SK-N-SH (cell line): ENCODE measurements at regions not wholly inside any gene's neighbourhood (a gene's known extent, or its start where the extent isn't known, plus 50 kb on each side); places are given as distances from the start of the nearest gene placed in this dataset.

Experiments
- CTCF ChIA-PET: fragments of 300-600, 350-600 bp; formaldehyde crosslinking; extraction: SDS; loops from one replicate; lab custom pipeline; 2021; lab: Yijun Ruan, JAX
- POLR2A ChIA-PET: fragments of 350-600 bp; sonication (Branson Sonifier 250); formaldehyde crosslinking; extraction: SDS; loops from one replicate; lab custom pipeline; 2020; ENCODE audit warnings: antibody characterized with exemption, inconsistent platforms; lab: Yijun Ruan, JAX
- DNase-seq: peaks from one replicate; pipeline ENCODE4 v3.0.0; 2012
- H2AFZ ChIP-seq: fragments of 200-600 bp; sonication (generic); 2 replicates; pipeline ENCODE4 v1.8.1; 2016; ENCODE audit warnings: antibody characterized with exemption, mild to moderate bottlenecking, low read depth
- H3F3A ChIP-seq: fragments of 200-600 bp; sonication (generic); replicated peaks from 2 replicates; pipeline ENCODE3; 2016; ENCODE audit warnings: antibody characterized with exemption, mild to moderate bottlenecking; ENCODE audit not compliant: insufficient read depth
- H3K27ac ChIP-seq, 2 experiments: fragments of 200-500 bp in 1 of 2; fragments of 200-600 bp in 1 of 2; sonication (Bioruptor generic) in 1 of 2; sonication (generic), shearing (Covaris generic) in 1 of 2; 2 replicates each; pipeline versions ENCODE4 v1.5.1 to v1.6.1; 2014 to 2016; ENCODE audit warnings: low read depth in 2 of 2, inconsistent platforms in 1 of 2, low read length in 1 of 2, mild to moderate bottlenecking in 1 of 2, mixed read lengths in 1 of 2
- H3K27me3 ChIP-seq: fragments of 200-600 bp; sonication (generic), shearing (Covaris generic); 2 replicates; pipeline ENCODE4 v1.6.1; 2016; ENCODE audit warnings: mixed run types; ENCODE audit not compliant: insufficient read depth
- H3K36me3 ChIP-seq, 2 experiments: fragments of 200-500 bp in 1 of 2; fragments of 200-600 bp in 1 of 2; sonication (Bioruptor generic) in 1 of 2; sonication (generic) in 1 of 2; replicated peaks in 1 of 2; 2 replicates each; pipeline versions ENCODE3 to v1.5.1; 2014 to 2016; ENCODE audit warnings: low read length in 1 of 2, mild to moderate bottlenecking in 1 of 2; ENCODE audit not compliant: insufficient read depth in 2 of 2, control insufficient read depth in 1 of 2
- H3K4me1 ChIP-seq, 2 experiments: fragments of 200-500 bp in 1 of 2; fragments of 200-600 bp in 1 of 2; sonication (Bioruptor generic) in 1 of 2; sonication (generic), shearing (Covaris generic) in 1 of 2; 2 replicates each; pipeline versions ENCODE4 v1.5.1 to v1.6.1; 2014 to 2016; ENCODE audit warnings: low read depth in 1 of 2, low read length in 1 of 2, mixed run types in 1 of 2; ENCODE audit not compliant: insufficient read depth in 2 of 2, control insufficient read depth in 1 of 2
- H3K4me2 ChIP-seq: fragments of 200-600 bp; sonication (generic), shearing (Covaris generic); 2 replicates; pipeline ENCODE4 v1.6.1; 2017; ENCODE audit warnings: mixed run types
- H3K4me3 ChIP-seq, 2 experiments: fragments of 200-500 bp in 1 of 2; fragments of 200-600 bp in 1 of 2; sonication (Bioruptor generic) in 1 of 2; sonication (generic), shearing (Covaris generic) in 1 of 2; 2 replicates each; pipeline versions ENCODE4 v1.5.1 to v1.8.1; 2014 to 2016; ENCODE audit warnings: low read depth in 2 of 2, inconsistent platforms in 1 of 2, low read length in 1 of 2, mild to moderate bottlenecking in 1 of 2, mixed read lengths in 1 of 2, moderate library complexity in 1 of 2
- H3K79me2 ChIP-seq: fragments of 200-600 bp; sonication (generic); 2 replicates; pipeline ENCODE4 v1.8.1; 2017; ENCODE audit warnings: mild to moderate bottlenecking; ENCODE audit not compliant: insufficient read depth
- H3K9ac ChIP-seq: fragments of 200-600 bp; sonication (generic); 2 replicates; pipeline ENCODE4 v1.6.1; 2017; ENCODE audit warnings: mixed run types
- H3K9me2 ChIP-seq: fragments of 200-600 bp; sonication (generic); 2 replicates; pipeline ENCODE4 v1.6.1; 2017; ENCODE audit warnings: mixed run types
- H3K9me3 ChIP-seq: fragments of 200-600 bp; sonication (generic); 2 replicates; pipeline ENCODE4 v1.6.1; 2017; ENCODE audit warnings: mixed run types, mild to moderate bottlenecking, moderate library complexity
- H4K20me1 ChIP-seq: fragments of 200-600 bp; sonication (generic); 2 replicates; pipeline ENCODE4 v1.6.1; 2017; ENCODE audit warnings: mild to moderate bottlenecking, mixed run types; ENCODE audit not compliant: insufficient read depth
- CTCF ChIP-seq: fragments of 200-600 bp; sonication (generic); IDR thresholded peaks from 2 replicates; pipeline ENCODE4 v1.6.1; 2017; ENCODE audit warnings: antibody characterized with exemption, mild to moderate bottlenecking, moderate library complexity
- EZH2phosphoT487 ChIP-seq: fragments of 200-600 bp; sonication (generic); IDR thresholded peaks from 2 replicates; pipeline ENCODE4 v1.6.1; 2017; ENCODE audit warnings: low read depth, mixed run types, mild to moderate bottlenecking, antibody characterized with exemption, moderate library complexity, borderline replicate concordance
- FOXJ3 ChIP-seq: sonication (generic); formaldehyde crosslinking; IDR thresholded peaks from 2 replicates; pipeline ENCODE4 v1.5.1; 2020; ENCODE audit warnings: mild to moderate bottlenecking, missing genetic modification reagents
- FOXM1 ChIP-seq: IDR thresholded peaks from 2 replicates; pipeline ENCODE4 v1.4.0; 2012; ENCODE audit warnings: low read depth, mild to moderate bottlenecking
- GABPA ChIP-seq: IDR thresholded peaks from 2 replicates; pipeline ENCODE4 v1.4.0; 2012; ENCODE audit warnings: low read depth, mild to moderate bottlenecking
- GATA2 ChIP-seq: sonication (generic); formaldehyde crosslinking; IDR thresholded peaks from 2 replicates; pipeline ENCODE4 v1.5.0; 2020; ENCODE audit warnings: mild to moderate bottlenecking, missing genetic modification reagents
- IRF3 ChIP-seq: fragments of 150-350 bp; IDR thresholded peaks from 2 replicates; pipeline ENCODE4 v1.6.1; 2016; ENCODE audit warnings: mild to moderate bottlenecking, low read depth, low read length
- JUND ChIP-seq: IDR thresholded peaks from 2 replicates; pipeline ENCODE4 v1.4.0; 2012
- MAX ChIP-seq: IDR thresholded peaks from 2 replicates; pipeline ENCODE4 v1.4.0; 2012; ENCODE audit warnings: low read depth
- MXI1 ChIP-seq: IDR thresholded peaks from 2 replicates; pipeline ENCODE4 v1.6.1; 2012; ENCODE audit warnings: mild to moderate bottlenecking, low read depth, low read length, improper control_type of control experiment
- NRF1 ChIP-seq: IDR thresholded peaks from 2 replicates; pipeline ENCODE4 v1.6.1; 2012; ENCODE audit warnings: low read depth, mild to moderate bottlenecking, low read length
- POLR2AphosphoS5 ChIP-seq: IDR thresholded peaks from 2 replicates; pipeline ENCODE4 v1.6.1; 2012; ENCODE audit warnings: low read depth, low read length
- RAD21 ChIP-seq: IDR thresholded peaks from 2 replicates; pipeline ENCODE4 v1.6.1; 2012; ENCODE audit warnings: mild to moderate bottlenecking, low read length
- RCOR1 ChIP-seq: fragments of 150-350 bp; IDR thresholded peaks from 2 replicates; pipeline ENCODE4 v1.6.1; 2017; ENCODE audit warnings: antibody characterized with exemption, low read length
- RXRA ChIP-seq: IDR thresholded peaks from 2 replicates; pipeline ENCODE4 v1.4.0; 2012; ENCODE audit warnings: low read depth, mild to moderate bottlenecking, borderline replicate concordance
- TEAD4 ChIP-seq: IDR thresholded peaks from 2 replicates; pipeline ENCODE4 v1.4.0; 2012; ENCODE audit warnings: mild to moderate bottlenecking, borderline replicate concordance; ENCODE audit not compliant: insufficient read depth
- USF1 ChIP-seq: IDR thresholded peaks from 2 replicates; pipeline ENCODE4 v1.4.0; 2012; ENCODE audit warnings: low read depth, borderline replicate concordance
- USF2 ChIP-seq: fragments of 150-350 bp; IDR thresholded peaks from 2 replicates; pipeline ENCODE4 v1.6.1; 2017; ENCODE audit warnings: antibody characterized with exemption, low read length, low read depth, borderline replicate concordance
- ZBTB33 ChIP-seq: IDR thresholded peaks from 2 replicates; pipeline ENCODE4 v1.4.0; 2012; ENCODE audit warnings: low read depth, borderline replicate concordance
- WGBS: methylation state at CpG from one replicate; pipeline ENCODE4 v1.1.6; 2017; ENCODE audit warnings: low lambda C conversion rate; 5-methylcytosine and 5-hydroxymethylcytosine counted together

- Histone ChIP-seq H3K27me3 (no peaks in the 10 kb centered on the region), H4K20me1 (no peaks in the 10 kb centered on the region), H3K27ac (no peak overlapping the region), H2AFZ (no peak overlapping the region), H3K79me2 (no peaks in the 10 kb centered on the region), H3F3A (no peaks in the 10 kb centered on the region), H3K36me3 (no peaks in the 10 kb centered on the region), H3K9me2 (no peaks in the 10 kb centered on the region), H3K9ac (no peak overlapping the region), H3K9me3 (no peaks in the 10 kb centered on the region), H3K4me2 (no peak overlapping the region), H3K4me1 (no peaks in the 10 kb centered on the region), H3K4me3 (no peak overlapping the region)
- no peak for TF ChIP-seq GABPA
- TF ChIP-seq RCOR1 = no peak
- TF ChIP-seq GATA2 (CRISPR knock-in tag) = no peak
- no peak for TF ChIP-seq TEAD4
- no peak for TF ChIP-seq CTCF
- no peak for TF ChIP-seq RXRA
- TF ChIP-seq USF2 = no peak
- no peak for TF ChIP-seq USF1
- no peak for TF ChIP-seq RAD21
- TF ChIP-seq FOXM1 = no peak
- TF ChIP-seq ZBTB33 = no peak
- TF ChIP-seq MXI1 = no peak
- TF ChIP-seq POLR2AphosphoS5 = no peak
- TF ChIP-seq JUND = no peak
- no peak for TF ChIP-seq NRF1
- no peak for TF ChIP-seq EZH2phosphoT487
- no peak for TF ChIP-seq MAX
- TF ChIP-seq FOXJ3 (CRISPR knock-in tag) = no peak
- no peak for TF ChIP-seq IRF3
- 81% methylated on average over 45 of the region's 46 CpGs for WGBS
- POLR2A ChIA-PET = no interaction called here
- CTCF ChIA-PET = no interaction called here
- DNase-seq = no peak
Observed at GRCh38 chr22:48750826-48751440, 1076.7 kb downstream of the BRD1 start.
